SK-N-SH (cell line): ENCODE measurements at regions not wholly inside any gene's neighbourhood (a gene's known extent, or its start where the extent isn't known, plus 50 kb on each side); places are given as distances from the start of the nearest gene placed in this dataset.

Experiments used
- CTCF ChIA-PET: fragments of 300-600, 350-600 bp; formaldehyde crosslinking; extraction: SDS; loops from one replicate; lab custom pipeline; 2021; lab: Yijun Ruan, JAX
- POLR2A ChIA-PET: fragments of 350-600 bp; sonication (Branson Sonifier 250); formaldehyde crosslinking; extraction: SDS; loops from one replicate; lab custom pipeline; 2020; ENCODE audit warnings: antibody characterized with exemption, inconsistent platforms; lab: Yijun Ruan, JAX
- DNase-seq: peaks from one replicate; pipeline ENCODE4 v3.0.0; 2012
- H2AFZ ChIP-seq: fragments of 200-600 bp; sonication (generic); 2 replicates; pipeline ENCODE4 v1.8.1; 2016; ENCODE audit warnings: antibody characterized with exemption, mild to moderate bottlenecking, low read depth
- H3F3A ChIP-seq: fragments of 200-600 bp; sonication (generic); replicated peaks from 2 replicates; pipeline ENCODE3; 2016; ENCODE audit warnings: antibody characterized with exemption, mild to moderate bottlenecking; ENCODE audit not compliant: insufficient read depth
- H3K27ac ChIP-seq, 2 experiments: fragments of 200-500 bp in 1 of 2; fragments of 200-600 bp in 1 of 2; sonication (Bioruptor generic) in 1 of 2; sonication (generic), shearing (Covaris generic) in 1 of 2; 2 replicates each; pipeline versions ENCODE4 v1.5.1 to v1.6.1; 2014 to 2016; ENCODE audit warnings: low read depth in 2 of 2, inconsistent platforms in 1 of 2, low read length in 1 of 2, mild to moderate bottlenecking in 1 of 2, mixed read lengths in 1 of 2
- H3K27me3 ChIP-seq: fragments of 200-600 bp; sonication (generic), shearing (Covaris generic); 2 replicates; pipeline ENCODE4 v1.6.1; 2016; ENCODE audit warnings: mixed run types; ENCODE audit not compliant: insufficient read depth
- H3K36me3 ChIP-seq, 2 experiments: fragments of 200-500 bp in 1 of 2; fragments of 200-600 bp in 1 of 2; sonication (Bioruptor generic) in 1 of 2; sonication (generic) in 1 of 2; replicated peaks in 1 of 2; 2 replicates each; pipeline versions ENCODE3 to v1.5.1; 2014 to 2016; ENCODE audit warnings: low read length in 1 of 2, mild to moderate bottlenecking in 1 of 2; ENCODE audit not compliant: insufficient read depth in 2 of 2, control insufficient read depth in 1 of 2
- H3K4me1 ChIP-seq, 2 experiments: fragments of 200-500 bp in 1 of 2; fragments of 200-600 bp in 1 of 2; sonication (Bioruptor generic) in 1 of 2; sonication (generic), shearing (Covaris generic) in 1 of 2; 2 replicates each; pipeline versions ENCODE4 v1.5.1 to v1.6.1; 2014 to 2016; ENCODE audit warnings: low read depth in 1 of 2, low read length in 1 of 2, mixed run types in 1 of 2; ENCODE audit not compliant: insufficient read depth in 2 of 2, control insufficient read depth in 1 of 2
- H3K4me2 ChIP-seq: fragments of 200-600 bp; sonication (generic), shearing (Covaris generic); 2 replicates; pipeline ENCODE4 v1.6.1; 2017; ENCODE audit warnings: mixed run types
- H3K4me3 ChIP-seq, 2 experiments: fragments of 200-500 bp in 1 of 2; fragments of 200-600 bp in 1 of 2; sonication (Bioruptor generic) in 1 of 2; sonication (generic), shearing (Covaris generic) in 1 of 2; 2 replicates each; pipeline versions ENCODE4 v1.5.1 to v1.8.1; 2014 to 2016; ENCODE audit warnings: low read depth in 2 of 2, inconsistent platforms in 1 of 2, low read length in 1 of 2, mild to moderate bottlenecking in 1 of 2, mixed read lengths in 1 of 2, moderate library complexity in 1 of 2
- H3K79me2 ChIP-seq: fragments of 200-600 bp; sonication (generic); 2 replicates; pipeline ENCODE4 v1.8.1; 2017; ENCODE audit warnings: mild to moderate bottlenecking; ENCODE audit not compliant: insufficient read depth
- H3K9ac ChIP-seq: fragments of 200-600 bp; sonication (generic); 2 replicates; pipeline ENCODE4 v1.6.1; 2017; ENCODE audit warnings: mixed run types
- H3K9me2 ChIP-seq: fragments of 200-600 bp; sonication (generic); 2 replicates; pipeline ENCODE4 v1.6.1; 2017; ENCODE audit warnings: mixed run types
- H3K9me3 ChIP-seq: fragments of 200-600 bp; sonication (generic); 2 replicates; pipeline ENCODE4 v1.6.1; 2017; ENCODE audit warnings: mixed run types, mild to moderate bottlenecking, moderate library complexity
- H4K20me1 ChIP-seq: fragments of 200-600 bp; sonication (generic); 2 replicates; pipeline ENCODE4 v1.6.1; 2017; ENCODE audit warnings: mild to moderate bottlenecking, mixed run types; ENCODE audit not compliant: insufficient read depth
- CTCF ChIP-seq: fragments of 200-600 bp; sonication (generic); IDR thresholded peaks from 2 replicates; pipeline ENCODE4 v1.6.1; 2017; ENCODE audit warnings: antibody characterized with exemption, mild to moderate bottlenecking, moderate library complexity
- ELF1 ChIP-seq: IDR thresholded peaks from 2 replicates; pipeline ENCODE4 v1.4.0; 2012
- EP300 ChIP-seq, 2 experiments: IDR thresholded peaks; 2 replicates each; pipeline versions ENCODE4 v1.4.0 to v1.6.1; 2012; ENCODE audit warnings: borderline replicate concordance in 1 of 2, low read depth in 1 of 2, low read length in 1 of 2
- EZH2phosphoT487 ChIP-seq: fragments of 200-600 bp; sonication (generic); IDR thresholded peaks from 2 replicates; pipeline ENCODE4 v1.6.1; 2017; ENCODE audit warnings: low read depth, mixed run types, mild to moderate bottlenecking, antibody characterized with exemption, moderate library complexity, borderline replicate concordance
- FOSL2 ChIP-seq: IDR thresholded peaks from 2 replicates; pipeline ENCODE4 v1.4.0; 2012; ENCODE audit warnings: low read depth, mild to moderate bottlenecking, moderate library complexity, borderline replicate concordance
- FOXJ3 ChIP-seq: sonication (generic); formaldehyde crosslinking; IDR thresholded peaks from 2 replicates; pipeline ENCODE4 v1.5.1; 2020; ENCODE audit warnings: mild to moderate bottlenecking, missing genetic modification reagents
- GABPA ChIP-seq: IDR thresholded peaks from 2 replicates; pipeline ENCODE4 v1.4.0; 2012; ENCODE audit warnings: low read depth, mild to moderate bottlenecking
- GATA2 ChIP-seq: sonication (generic); formaldehyde crosslinking; IDR thresholded peaks from 2 replicates; pipeline ENCODE4 v1.5.0; 2020; ENCODE audit warnings: mild to moderate bottlenecking, missing genetic modification reagents
- JUND ChIP-seq: IDR thresholded peaks from 2 replicates; pipeline ENCODE4 v1.4.0; 2012
- MEF2A ChIP-seq: IDR thresholded peaks from 2 replicates; pipeline ENCODE4 v1.4.0; 2012; ENCODE audit warnings: low read depth, borderline replicate concordance
- MXI1 ChIP-seq: IDR thresholded peaks from 2 replicates; pipeline ENCODE4 v1.6.1; 2012; ENCODE audit warnings: mild to moderate bottlenecking, low read depth, low read length, improper control_type of control experiment
- NFIC ChIP-seq: IDR thresholded peaks from 2 replicates; pipeline ENCODE4 v1.4.0; 2012; ENCODE audit warnings: borderline replicate concordance
- NRF1 ChIP-seq: IDR thresholded peaks from 2 replicates; pipeline ENCODE4 v1.6.1; 2012; ENCODE audit warnings: low read depth, mild to moderate bottlenecking, low read length
- PBX3 ChIP-seq: IDR thresholded peaks from 2 replicates; pipeline ENCODE4; 2012
- RAD21 ChIP-seq: IDR thresholded peaks from 2 replicates; pipeline ENCODE4 v1.6.1; 2012; ENCODE audit warnings: mild to moderate bottlenecking, low read length
- RCOR1 ChIP-seq: fragments of 150-350 bp; IDR thresholded peaks from 2 replicates; pipeline ENCODE4 v1.6.1; 2017; ENCODE audit warnings: antibody characterized with exemption, low read length
- RFX5 ChIP-seq: IDR thresholded peaks from 2 replicates; pipeline ENCODE4 v1.6.1; 2012; ENCODE audit warnings: mild to moderate bottlenecking, improper control_type of control experiment, low read length
- RXRA ChIP-seq: IDR thresholded peaks from 2 replicates; pipeline ENCODE4 v1.4.0; 2012; ENCODE audit warnings: low read depth, mild to moderate bottlenecking, borderline replicate concordance
- SIN3A ChIP-seq: IDR thresholded peaks from 2 replicates; pipeline ENCODE4 v1.6.1; 2012; ENCODE audit warnings: low read depth, mild to moderate bottlenecking, low read length, moderate library complexity, borderline replicate concordance
- SMC3 ChIP-seq: IDR thresholded peaks from 2 replicates; pipeline ENCODE4 v1.6.1; 2012; ENCODE audit warnings: low read depth, low read length, improper control_type of control experiment
- TCF12 ChIP-seq: IDR thresholded peaks from 2 replicates; pipeline ENCODE4 v1.4.0; 2012
- TEAD4 ChIP-seq: IDR thresholded peaks from 2 replicates; pipeline ENCODE4 v1.4.0; 2012; ENCODE audit warnings: mild to moderate bottlenecking, borderline replicate concordance; ENCODE audit not compliant: insufficient read depth
- USF2 ChIP-seq: fragments of 150-350 bp; IDR thresholded peaks from 2 replicates; pipeline ENCODE4 v1.6.1; 2017; ENCODE audit warnings: antibody characterized with exemption, low read length, low read depth, borderline replicate concordance
- YY1 ChIP-seq: IDR thresholded peaks from 2 replicates; pipeline ENCODE4 v1.4.0; 2012; ENCODE audit warnings: low read depth, mild to moderate bottlenecking
- WGBS: methylation state at CpG from one replicate; pipeline ENCODE4 v1.1.6; 2017; ENCODE audit warnings: low lambda C conversion rate; 5-methylcytosine and 5-hydroxymethylcytosine counted together
- TF ChIP-seq, protein P1 (sequence below): IDR thresholded peaks from 2 replicates; pipeline ENCODE4 v1.4.0; 2012; ENCODE audit warnings: low read depth, borderline replicate concordance

GRCh38 chr17:71855010-71855409 is 265.8 kb upstream of the SOX9 start (continued):
- TF ChIP-seq SMC3 (no peak), JUND (no peak), EP300 (IDR thresholded peaks at IDR 0.05; ENCODE audit: borderline replicate concordance in 1 of 2, low read depth in 1 of 2, low read length in 1 of 2) (peak in 1 of 2 experiments; percentile 81; a peak in 2 of 4 replicates), EZH2phosphoT487 (no peak), NFIC (no peak), FOXJ3 (peak; percentile 17; the same call in 1 of the 2 replicates), CTCF (no peak), USF2 (no peak), YY1 (no peak), PBX3 (no peak), FOSL2 (no peak), MXI1 (peak; percentile 68; the same call in 1 of the 2 replicates), SIN3A (no peak), RAD21 (peak; percentile 43), GABPA (no peak), TEAD4 (no peak), RXRA (no peak)
- TF ChIP-seq, protein P1, sequence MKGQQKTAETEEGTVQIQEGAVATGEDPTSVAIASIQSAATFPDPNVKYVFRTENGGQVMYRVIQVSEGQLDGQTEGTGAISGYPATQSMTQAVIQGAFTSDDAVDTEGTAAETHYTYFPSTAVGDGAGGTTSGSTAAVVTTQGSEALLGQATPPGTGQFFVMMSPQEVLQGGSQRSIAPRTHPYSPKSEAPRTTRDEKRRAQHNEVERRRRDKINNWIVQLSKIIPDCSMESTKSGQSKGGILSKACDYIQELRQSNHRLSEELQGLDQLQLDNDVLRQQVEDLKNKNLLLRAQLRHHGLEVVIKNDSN = no peak

GRCh38 chr17:71864755-71865154 is 256.1 kb upstream of the SOX9 start:
- ChIA-PET CTCF (interaction anchor here (1.1 kb wide), 1 partner anchor 10 kb away, joined by 4 read pairs; no protein-coding TSS in a partner anchor), POLR2A (no interaction called here)
- Histone ChIP-seq H3K27ac (no peak overlapping the region), H3K4me1 (peaks cover 0 to 5% of the 10 kb centered on the region in 2 experiments; a peak in 2 of 4 replicates), H3F3A (no peaks in the 10 kb centered on the region), H3K36me3 (no peaks in the 10 kb centered on the region), H3K4me3 (no peak overlapping the region), H2AFZ (no peak overlapping the region), H3K27me3 (no peaks in the 10 kb centered on the region), H3K9ac (no peak overlapping the region), H3K79me2 (no peaks in the 10 kb centered on the region), H3K9me3 (no peaks in the 10 kb centered on the region), H3K4me2 (no peak overlapping the region), H3K9me2 (no peaks in the 10 kb centered on the region), H4K20me1 (no peaks in the 10 kb centered on the region)
- 36% methylated on average over 2 of the region's 2 CpGs for WGBS
- no peak for DNase-seq
- TF ChIP-seq GATA2 = no peak
- TF ChIP-seq, protein P1 = no peak
- TF ChIP-seq RAD21 = no peak
- TF ChIP-seq EZH2phosphoT487 = no peak
- TF ChIP-seq NRF1 = no peak
- TF ChIP-seq RFX5 = no peak
- TF ChIP-seq FOSL2 = no peak
- no peak for TF ChIP-seq YY1
- TF ChIP-seq SIN3A = no peak
- TF ChIP-seq MEF2A = no peak
- no peak for TF ChIP-seq CTCF
- no peak for TF ChIP-seq JUND
- no peak for TF ChIP-seq RCOR1
- no peak for TF ChIP-seq TEAD4
- TF ChIP-seq TCF12 = no peak
- no peak for TF ChIP-seq SMC3
- no peak for TF ChIP-seq ELF1
